ENCODE measurements at regions not wholly inside any gene's neighbourhood (a gene's known extent, or its start where the extent isn't known, plus 50 kb on each side); places are given as distances from the start of the nearest gene placed in this dataset.

DNA sequence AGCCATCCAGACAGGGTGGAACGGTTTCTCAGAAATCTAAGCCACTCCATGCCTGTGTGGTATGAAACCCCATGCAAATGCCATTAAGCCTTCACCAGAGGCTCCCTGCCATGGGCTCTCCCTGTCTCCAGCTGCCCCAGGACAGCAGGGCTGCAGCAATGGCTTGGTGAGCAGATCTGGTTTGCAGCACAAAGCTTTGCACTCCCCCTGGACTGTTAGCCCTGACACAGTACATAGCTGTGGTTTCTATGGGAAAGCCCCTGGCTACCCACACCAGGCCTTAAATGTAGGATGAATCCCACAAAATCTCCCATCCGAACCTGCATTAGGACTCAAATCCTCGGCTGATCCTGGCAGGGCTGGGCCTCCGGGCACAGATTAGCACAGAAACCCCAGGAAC is 291.6 kb downstream of the TNS1 start:
- TF ChIP-seq, protein P1, sequence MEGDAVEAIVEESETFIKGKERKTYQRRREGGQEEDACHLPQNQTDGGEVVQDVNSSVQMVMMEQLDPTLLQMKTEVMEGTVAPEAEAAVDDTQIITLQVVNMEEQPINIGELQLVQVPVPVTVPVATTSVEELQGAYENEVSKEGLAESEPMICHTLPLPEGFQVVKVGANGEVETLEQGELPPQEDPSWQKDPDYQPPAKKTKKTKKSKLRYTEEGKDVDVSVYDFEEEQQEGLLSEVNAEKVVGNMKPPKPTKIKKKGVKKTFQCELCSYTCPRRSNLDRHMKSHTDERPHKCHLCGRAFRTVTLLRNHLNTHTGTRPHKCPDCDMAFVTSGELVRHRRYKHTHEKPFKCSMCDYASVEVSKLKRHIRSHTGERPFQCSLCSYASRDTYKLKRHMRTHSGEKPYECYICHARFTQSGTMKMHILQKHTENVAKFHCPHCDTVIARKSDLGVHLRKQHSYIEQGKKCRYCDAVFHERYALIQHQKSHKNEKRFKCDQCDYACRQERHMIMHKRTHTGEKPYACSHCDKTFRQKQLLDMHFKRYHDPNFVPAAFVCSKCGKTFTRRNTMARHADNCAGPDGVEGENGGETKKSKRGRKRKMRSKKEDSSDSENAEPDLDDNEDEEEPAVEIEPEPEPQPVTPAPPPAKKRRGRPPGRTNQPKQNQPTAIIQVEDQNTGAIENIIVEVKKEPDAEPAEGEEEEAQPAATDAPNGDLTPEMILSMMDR (IDR thresholded peaks at IDR 0.05): no peak
- TF ChIP-seq POLR2AphosphoS5 (IDR thresholded peaks at IDR 0.05): no peak
- TF ChIP-seq POLR2A (IDR thresholded peaks at IDR 0.05): no peak
- TF ChIP-seq EP300 (IDR thresholded peaks at IDR 0.05): no peak
